ENCODE measurements at regions not wholly inside any gene's neighbourhood (a gene's known extent, or its start where the extent isn't known, plus 50 kb on each side); places are given as distances from the start of the nearest gene placed in this dataset.

- no peak for DNase-seq (ENCODE audit: low read depth in 2 of 2)
Observed at GRCh38 chr4:177047851-177048174, 255.1 kb upstream of the VEGFC start.

DNA sequence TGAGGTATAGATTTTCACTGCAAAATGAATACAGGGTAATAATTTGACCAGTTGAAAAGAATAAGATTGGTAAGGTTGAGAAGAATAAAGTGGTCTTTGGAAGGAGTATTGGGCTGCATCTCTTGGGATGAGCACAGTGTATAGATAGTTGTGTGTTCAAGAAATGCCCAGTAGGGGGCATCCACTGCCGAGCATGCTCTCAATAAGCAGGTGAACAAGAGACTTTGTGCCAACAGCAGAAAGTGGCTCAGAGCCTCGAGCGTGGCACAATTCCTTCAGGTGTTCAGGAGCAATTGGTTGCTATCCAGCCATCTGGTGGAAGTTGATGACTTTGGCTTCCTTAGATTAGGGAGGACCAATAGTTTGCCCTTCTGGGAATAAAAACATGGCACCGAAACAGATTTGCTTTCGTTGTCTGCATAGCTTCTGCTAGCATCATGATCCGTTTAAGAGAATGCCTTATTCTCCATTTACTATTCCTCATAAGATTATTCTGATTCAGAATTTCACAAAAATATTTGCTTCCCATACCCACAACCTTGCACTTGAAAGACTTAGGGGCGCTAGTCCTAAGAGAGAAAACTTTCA lies 258.1 kb upstream of the NEIL3 start:
- no peak for DNase-seq (ENCODE audit: low read depth in 2 of 2)

DNA sequence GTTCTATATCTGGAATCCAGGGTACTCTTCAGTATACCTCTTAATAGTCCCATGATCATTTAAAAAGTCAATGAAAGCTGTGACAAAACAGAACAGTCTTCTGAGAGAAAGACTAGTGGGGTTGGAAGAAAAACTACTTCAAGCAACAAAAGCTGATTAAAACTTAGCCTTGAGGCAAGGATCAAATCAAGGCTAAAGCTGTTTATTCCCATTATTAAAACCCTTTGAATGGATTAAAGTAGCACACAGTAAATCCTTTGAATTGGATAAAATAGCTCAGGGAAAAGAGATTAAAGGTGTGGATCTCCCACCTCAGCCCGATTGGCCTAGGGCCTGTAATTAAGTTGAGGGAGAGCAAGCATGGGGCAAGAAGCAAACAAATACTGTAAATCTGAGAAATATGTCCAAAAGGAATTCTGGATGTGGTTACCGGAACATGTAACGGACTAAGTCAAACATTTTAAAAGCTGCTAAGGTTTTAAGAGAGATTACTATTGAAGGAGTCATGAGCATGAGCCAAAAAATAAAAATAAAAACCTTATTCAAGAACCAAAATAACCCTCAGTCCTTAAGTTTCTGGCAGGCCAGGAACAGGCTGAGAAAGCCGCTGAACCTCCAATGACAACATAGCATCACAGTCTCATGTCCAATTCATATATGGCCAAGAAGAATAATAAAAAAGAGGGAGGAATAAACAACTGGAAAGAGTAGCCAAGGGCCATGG lies 257.3 kb upstream of the NEIL3 start:
- DNase-seq (ENCODE audit: low read depth in 2 of 2): no peak

DNA sequence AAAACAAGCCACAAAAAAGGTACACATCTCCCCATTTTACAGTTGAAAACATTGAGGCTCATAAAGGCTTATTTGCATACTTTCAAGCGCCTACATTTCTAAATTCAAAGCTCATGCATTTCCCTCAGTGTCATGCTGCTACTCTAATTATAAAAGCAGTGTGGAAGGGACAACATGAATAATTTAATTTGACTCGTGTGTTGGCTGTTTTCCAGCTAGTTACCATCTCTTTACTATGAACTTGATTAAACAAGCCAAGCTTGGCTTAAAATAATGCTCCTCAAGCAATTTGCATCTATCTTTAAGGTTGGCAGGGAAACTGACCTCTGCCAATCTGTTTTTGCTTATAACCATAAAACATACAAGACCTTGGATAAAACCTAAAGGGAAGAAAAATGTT lies 252.5 kb upstream of the NEIL3 start:
- no peak for DNase-seq (ENCODE audit: low read depth in 2 of 2)

DNA sequence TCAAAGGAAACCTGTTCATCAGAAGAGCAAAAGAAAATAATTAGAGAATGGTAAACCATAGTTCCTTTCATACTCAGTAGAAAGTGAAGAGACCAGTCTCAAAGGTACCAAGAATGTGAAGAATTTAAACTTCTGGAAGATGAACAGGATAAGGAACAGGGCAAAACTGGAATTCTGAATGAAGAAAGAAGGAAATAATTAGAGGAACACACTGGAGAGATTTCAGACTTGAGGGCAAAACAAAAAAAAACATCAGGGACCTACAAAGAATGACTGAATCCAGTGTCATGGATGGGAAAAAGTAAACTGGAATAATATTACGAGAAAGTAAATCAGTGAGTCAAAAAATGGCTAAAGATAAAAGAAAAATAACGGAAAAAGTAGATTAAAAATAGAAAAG lies 245.6 kb upstream of the NEIL3 start:
- no peak for DNase-seq (ENCODE audit: low read depth in 2 of 2)

DNA sequence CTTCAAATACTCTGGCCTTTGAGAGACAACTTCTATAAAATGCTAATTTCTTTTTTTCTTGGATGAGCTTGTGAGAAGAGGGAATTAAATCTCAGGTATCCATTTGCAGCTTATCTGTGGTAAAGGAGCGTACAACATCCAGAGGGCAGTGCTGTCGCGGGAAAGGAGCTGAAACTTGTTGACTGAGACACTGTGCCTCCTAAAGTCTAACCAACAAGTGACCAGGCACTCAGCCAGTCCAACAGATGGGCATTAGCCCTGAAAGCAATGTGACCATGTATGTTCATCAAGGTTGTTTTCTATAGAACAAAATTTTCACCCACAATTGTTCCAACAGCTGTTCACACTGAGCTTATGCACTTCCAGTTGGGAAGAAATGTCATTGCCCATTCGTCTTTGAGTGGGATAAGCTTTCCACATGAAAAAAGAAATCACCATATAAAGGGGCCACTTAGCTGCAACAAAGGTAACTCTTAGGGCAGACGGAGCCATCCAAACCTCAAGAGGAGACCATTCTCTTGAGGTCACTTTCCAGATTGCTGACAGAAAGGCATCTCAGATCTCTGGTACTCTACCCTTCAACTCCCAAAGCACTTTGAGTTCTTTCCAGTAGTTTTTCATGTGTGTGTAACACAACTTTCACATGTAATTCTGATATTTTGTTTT lies 244.8 kb upstream of the NEIL3 start:
- no peak for DNase-seq (ENCODE audit: low read depth in 2 of 2)

- no peak for DNase-seq (ENCODE audit: low read depth in 2 of 2)
Observed at GRCh38 chr4:177066746-177067145, 242.9 kb upstream of the NEIL3 start.

DNA sequence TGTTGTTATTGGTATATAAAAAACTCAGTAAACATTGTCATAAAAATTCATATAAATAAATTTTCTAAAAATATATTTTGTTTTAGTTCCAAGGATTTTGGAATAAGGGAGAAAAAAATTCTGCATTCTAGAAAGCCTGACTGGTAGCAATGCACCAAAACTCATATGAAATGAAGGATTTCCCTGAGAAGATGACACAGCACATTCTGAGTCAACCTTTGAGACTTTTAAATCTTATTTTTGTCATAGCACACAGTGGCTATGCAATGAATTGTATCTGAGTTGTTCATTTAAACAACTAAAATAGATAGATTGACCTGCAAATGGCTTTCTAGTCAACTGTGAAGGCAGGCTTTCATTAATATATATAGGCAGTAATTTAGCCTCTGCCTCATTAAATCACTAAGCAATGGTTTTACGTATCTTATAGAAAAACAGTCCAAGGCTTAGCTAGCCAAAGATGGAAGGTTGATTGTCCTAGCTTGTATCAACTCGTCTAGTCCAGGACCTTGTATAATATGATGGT lies 239.1 kb upstream of the NEIL3 start:
- no peak for DNase-seq (ENCODE audit: low read depth in 2 of 2)

DNA sequence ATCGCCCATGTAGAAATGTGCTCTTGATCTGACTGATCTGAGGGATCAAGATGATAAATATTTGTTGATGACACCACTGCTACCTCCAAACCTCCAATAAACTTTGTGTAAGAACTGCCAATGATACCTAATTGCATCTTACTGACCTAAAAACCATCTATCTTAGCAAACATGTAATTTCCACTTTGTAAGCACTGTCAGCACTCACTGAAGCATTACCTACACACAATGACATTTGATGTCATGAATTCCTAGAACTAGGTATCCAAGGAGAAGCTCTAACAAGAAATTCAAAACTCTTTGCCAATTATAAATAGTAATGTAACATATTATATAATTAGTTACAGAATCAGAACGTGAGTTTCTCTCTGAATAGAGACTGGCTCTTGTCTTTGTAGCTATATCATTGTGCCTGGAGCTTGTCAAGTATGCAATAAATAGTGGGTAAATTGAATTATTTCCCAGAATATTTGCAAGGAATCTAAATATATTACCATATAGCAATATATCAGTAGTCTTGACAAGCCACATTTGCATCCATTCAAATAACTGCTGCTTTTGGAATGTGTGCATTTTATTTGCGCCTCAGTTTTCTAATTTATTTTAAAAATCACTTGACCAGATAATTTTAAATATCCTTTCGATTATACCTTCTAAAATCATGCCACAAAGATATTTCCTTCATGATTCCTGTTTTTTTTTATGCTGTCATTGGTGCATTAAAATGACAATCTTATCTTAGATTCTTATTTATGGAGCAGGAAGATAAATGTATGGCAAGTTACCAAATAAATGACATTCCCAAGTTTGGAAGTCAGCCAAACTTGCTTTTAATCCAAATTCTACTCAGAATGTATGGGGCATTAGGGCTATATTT lies 232.3 kb upstream of the NEIL3 start:
- peak in 1 of 2 experiments; percentile 19 for DNase-seq (ENCODE audit: low read depth in 2 of 2)

GRCh38 chr4:177079327-177079726 lies 230.3 kb upstream of the NEIL3 start:
- DNase-seq (ENCODE audit: low read depth in 2 of 2): no peak

GRCh38 chr4:177080388-177080787 lies 229.3 kb upstream of the NEIL3 start:
- DNase-seq (ENCODE audit: low read depth in 2 of 2): no peak

DNA sequence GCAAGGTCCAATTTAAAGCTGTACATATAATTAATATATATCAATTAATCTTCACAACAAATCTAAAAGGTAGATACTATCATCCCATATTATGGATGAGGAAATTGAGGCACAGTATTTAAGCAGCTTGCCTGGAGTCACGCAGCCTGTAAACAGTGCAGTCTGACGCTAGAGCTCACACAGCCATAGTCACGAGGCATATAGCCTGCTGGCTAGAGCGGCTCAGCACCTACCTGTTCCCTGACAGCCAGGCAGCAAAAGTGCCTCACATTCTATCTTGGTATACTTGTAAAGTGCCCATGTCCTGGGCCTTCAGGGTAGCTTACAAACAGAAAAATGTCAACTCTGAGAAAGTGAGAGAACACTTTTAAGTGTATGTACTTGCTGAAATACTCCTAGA lies 222.6 kb upstream of the NEIL3 start:
- DNase-seq (ENCODE audit: low read depth in 2 of 2): no peak

DNA sequence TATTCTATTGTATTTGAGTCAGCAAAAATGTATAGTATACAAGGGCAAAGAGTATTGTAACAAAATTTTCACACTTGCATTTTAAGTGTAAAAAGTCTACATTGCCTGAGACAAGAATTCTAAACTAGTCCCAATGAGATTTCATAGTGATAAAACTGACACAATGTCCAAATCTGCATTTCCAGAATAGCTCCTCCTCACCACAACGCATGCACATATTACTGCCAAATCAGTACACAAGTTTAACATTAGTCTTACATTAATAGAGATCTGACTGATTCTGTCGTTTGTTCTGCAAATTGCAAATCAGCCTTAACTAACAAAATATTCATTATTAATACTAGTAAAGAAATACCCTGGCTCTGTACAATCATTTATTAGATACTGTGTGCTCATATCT lies 222.2 kb upstream of the NEIL3 start:
- no peak for DNase-seq (ENCODE audit: low read depth in 2 of 2)

DNA sequence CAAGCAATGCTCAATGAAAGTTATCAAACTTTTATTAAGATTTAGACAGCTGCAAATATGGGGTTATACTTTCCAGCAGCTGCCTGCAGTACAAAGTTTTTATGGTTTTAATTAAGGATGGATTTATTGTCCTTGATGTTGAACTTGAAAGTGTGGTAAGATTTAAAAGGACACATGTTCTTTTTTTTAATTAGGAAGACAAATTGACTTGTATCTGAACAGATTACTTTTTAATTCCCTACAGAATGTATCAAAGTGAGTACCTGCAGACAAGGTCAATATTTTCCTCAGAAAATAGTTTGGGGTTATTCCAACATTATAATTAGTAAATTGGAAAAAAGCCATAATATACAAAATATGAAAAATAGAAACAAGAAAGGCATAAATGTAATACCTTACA lies 218.2 kb upstream of the NEIL3 start:
- DNase-seq (ENCODE audit: low read depth in 2 of 2): no peak

- no peak for DNase-seq (ENCODE audit: low read depth in 2 of 2)
Observed at GRCh38 chr4:177092807-177093206, 216.9 kb upstream of the NEIL3 start.

DNA sequence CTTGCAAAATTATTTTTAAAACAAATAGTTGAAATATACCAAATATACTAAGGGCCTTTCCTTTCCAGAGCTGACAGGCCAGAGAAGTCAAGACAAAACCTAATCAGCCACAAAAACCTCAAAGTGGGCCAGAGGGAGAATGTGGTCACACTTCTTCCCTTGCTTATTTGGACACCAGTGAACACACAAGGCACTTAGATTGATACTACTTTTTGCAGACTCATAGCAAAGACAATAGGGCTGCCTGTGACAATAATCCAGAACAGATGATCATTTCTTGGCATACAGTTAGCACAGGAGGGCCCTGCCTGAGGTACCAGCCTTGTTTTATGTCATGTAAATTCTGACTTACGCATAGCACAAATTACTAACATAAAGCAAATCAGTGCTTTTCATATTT lies 215.7 kb upstream of the NEIL3 start:
- DNase-seq (ENCODE audit: low read depth in 2 of 2): no peak

DNA sequence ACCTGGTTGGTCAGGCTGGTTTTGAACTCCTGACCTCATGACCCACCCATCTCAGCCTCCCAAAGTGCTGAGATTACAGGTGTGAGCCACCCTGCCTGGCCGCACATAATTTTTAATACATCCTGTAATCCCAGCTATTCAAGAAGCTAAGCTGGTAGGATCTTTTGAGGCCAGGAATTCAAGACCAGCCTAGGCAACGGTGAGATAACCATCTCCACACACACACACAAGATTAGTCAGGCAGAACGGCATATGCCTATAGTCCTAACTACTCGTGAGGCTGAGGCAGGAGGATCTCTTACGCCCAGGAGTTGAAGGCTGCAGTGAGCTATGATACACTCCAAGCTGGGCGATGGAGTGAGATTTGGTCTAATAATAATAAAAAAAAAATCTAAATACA lies 212.4 kb upstream of the NEIL3 start:
- DNase-seq (ENCODE audit: low read depth in 2 of 2): no peak

DNA sequence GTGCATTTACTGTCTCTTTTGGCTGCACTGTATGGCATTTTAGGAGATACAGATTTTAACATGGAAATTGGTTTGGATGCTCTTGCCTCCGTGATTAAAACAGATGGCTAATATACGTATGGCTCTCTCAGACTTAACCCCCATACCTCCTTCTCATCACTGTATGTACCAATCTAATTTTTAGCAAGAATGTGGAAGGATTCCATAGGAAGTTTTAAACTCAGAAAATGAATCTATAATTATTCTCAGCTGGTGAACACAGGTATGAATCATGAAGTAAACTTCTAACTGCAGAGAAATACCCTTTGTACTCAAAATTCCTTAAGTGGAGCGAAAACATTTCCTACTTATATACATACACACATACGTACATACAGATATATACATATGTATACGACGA lies 210.5 kb upstream of the NEIL3 start:
- peak in 1 of 2 experiments; percentile 34 for DNase-seq (ENCODE audit: low read depth in 2 of 2)

- no peak for DNase-seq (ENCODE audit: low read depth in 2 of 2)
Observed at GRCh38 chr4:177100307-177100706, 209.4 kb upstream of the NEIL3 start.

DNA sequence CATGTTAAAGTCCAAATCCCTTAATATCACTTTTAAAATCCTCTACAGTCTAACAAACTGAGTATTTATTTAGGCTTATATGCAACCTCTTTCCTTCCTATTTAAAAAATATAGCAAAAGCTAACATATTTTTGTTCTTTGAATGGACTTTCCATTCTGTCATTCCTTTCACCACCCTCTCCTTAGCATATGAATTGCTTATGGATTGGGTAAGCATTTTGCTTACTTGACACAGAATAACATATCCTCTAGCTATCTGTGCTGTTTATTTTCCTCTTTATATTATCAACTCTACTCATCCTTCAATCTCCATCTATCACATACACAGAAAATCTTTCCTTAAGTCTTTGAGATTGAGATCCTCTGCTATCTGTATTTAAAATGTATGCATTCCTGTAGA lies 206.1 kb upstream of the NEIL3 start:
- DNase-seq (ENCODE audit: low read depth in 2 of 2): no peak

DNA sequence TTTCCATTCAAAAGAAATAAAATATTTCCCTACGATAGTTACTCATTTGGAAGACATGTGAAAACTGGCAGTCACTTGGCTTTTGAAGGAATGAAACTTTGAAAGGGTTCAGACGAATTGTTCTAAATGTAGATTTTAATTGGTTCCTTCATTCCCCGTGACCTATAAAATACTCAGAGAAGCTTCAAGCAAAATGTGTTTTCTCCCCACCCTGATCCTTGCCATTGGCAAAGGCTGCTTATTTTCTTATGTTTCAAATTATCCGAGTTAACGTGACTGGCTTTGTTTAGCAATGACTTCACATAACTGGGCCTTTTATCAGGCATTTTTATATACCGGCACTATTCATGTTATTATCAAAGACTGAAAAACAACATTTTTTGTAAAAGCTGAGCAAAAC lies 204.1 kb upstream of the NEIL3 start:
- peak in 1 of 2 experiments; percentile 15 for DNase-seq (ENCODE audit: low read depth in 2 of 2)

DNA sequence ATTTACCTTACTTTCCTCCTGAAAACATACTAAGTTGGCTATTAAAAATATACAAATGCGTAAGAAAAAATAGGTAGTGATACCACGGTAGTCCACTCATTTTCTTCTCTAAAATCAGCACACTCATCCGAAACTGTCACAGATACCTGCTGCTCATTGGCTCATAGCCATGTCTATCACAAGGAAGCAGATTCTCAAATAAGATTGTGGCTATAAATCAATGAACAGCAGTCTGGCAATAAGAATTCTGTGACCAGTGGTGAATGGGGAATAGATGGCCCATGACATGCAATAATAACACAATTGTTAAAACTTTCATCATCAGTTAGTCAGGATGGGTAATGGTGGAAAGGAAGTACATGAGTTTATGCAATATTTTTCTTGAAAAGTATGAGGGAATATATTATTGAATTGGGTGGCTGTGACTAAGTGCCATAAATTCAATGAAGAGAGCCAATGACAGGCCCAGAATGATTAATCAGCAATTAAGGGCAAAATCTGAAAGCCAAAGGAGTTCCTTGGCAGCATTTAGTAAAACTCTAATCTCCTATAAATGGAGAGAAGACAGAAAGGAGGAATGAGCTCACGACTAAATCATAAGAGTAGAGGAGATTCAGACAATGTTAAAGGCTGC lies 202.3 kb upstream of the NEIL3 start:
- DNase-seq (ENCODE audit: low read depth in 2 of 2): peak; percentile 65 to 71
